Liver (tissue), 8 donors: ENCODE measurements at regions not wholly inside any gene's neighbourhood (a gene's known extent, or its start where the extent isn't known, plus 50 kb on each side); places are given as distances from the start of the nearest gene placed in this dataset.

Experiments used
- DNase-seq: peaks from one replicate; pipeline ENCODE4 v3.0.0-alpha.2; 2017; ENCODE audit warnings: low spot score
- H3K27ac ChIP-seq, 2 donors: one replicate each; pipeline ENCODE4 v1.7.0; 2013; ENCODE audit warnings: inconsistent platforms in 2 of 2, low read length in 2 of 2, control low read depth in 1 of 2, low read depth in 1 of 2, mild to moderate bottlenecking in 1 of 2
- H3K27me3 ChIP-seq, 4 donors: one replicate each; pipeline versions ENCODE4 v1.6.1 to v1.7.0; 2013; ENCODE audit warnings: low read length in 3 of 4, inconsistent platforms in 1 of 4, mild to moderate bottlenecking in 1 of 4, moderate library complexity in 1 of 4; ENCODE audit not compliant: control insufficient read depth in 4 of 4, insufficient read depth in 4 of 4
- H3K36me3 ChIP-seq, 4 donors: one replicate each; pipeline versions ENCODE4 v1.6.1 to v1.7.0; 2013; ENCODE audit warnings: low read length in 3 of 4, mild to moderate bottlenecking in 3 of 4, low read depth in 1 of 4, moderate library complexity in 1 of 4; ENCODE audit not compliant: control insufficient read depth in 4 of 4, insufficient read depth in 3 of 4
- H3K4me1 ChIP-seq, 4 donors: one replicate each; pipeline versions ENCODE4 v1.6.1 to v1.7.0; 2013; ENCODE audit warnings: low read length in 3 of 4, mild to moderate bottlenecking in 3 of 4, moderate library complexity in 1 of 4; ENCODE audit not compliant: control insufficient read depth in 4 of 4, insufficient read depth in 4 of 4
- H3K4me3 ChIP-seq, 3 donors: one replicate each; pipeline versions ENCODE4 v1.6.1 to v1.7.0; 2013; ENCODE audit warnings: low read length in 3 of 3, control low read depth in 1 of 3, low read depth in 1 of 3, mild to moderate bottlenecking in 1 of 3
- H3K9ac ChIP-seq, 2 donors: one replicate each; pipeline ENCODE4 v1.7.0; 2013; ENCODE audit warnings: low read length in 2 of 2, mild to moderate bottlenecking in 2 of 2, moderate library complexity in 2 of 2, control low read depth in 1 of 2, low read depth in 1 of 2
- H3K9me3 ChIP-seq, 4 donors: one replicate each; pipeline versions ENCODE4 v1.6.1 to v1.7.0; 2013; ENCODE audit warnings: low read length in 3 of 4; ENCODE audit not compliant: control insufficient read depth in 4 of 4
- CTCF ChIP-seq: fragments of 150-350 bp; IDR thresholded peaks from 2 replicates; pipeline ENCODE4 v1.5.1; 2017; ENCODE audit warnings: improper control_type of control experiment, low read depth, low read length; ENCODE audit not compliant: missing input control
- EGR1 ChIP-seq, 2 donors: IDR thresholded peaks; 2 replicates each; pipeline ENCODE4 v1.6.1; 2016 to 2018; ENCODE audit warnings: antibody characterized with exemption in 2 of 2, low read depth in 2 of 2
- FOXA1 ChIP-seq: IDR thresholded peaks from 2 replicates; pipeline ENCODE4 v1.6.1; 2016; ENCODE audit warnings: antibody characterized with exemption
- FOXA2 ChIP-seq: IDR thresholded peaks from 2 replicates; pipeline ENCODE4 v1.6.1; 2016; ENCODE audit warnings: antibody characterized with exemption
- GABPA ChIP-seq, 2 donors: IDR thresholded peaks in 1 of 2; conservative IDR thresholded peaks in 1 of 2; 2 replicates each; pipeline ENCODE4 v1.6.1; 2016; ENCODE audit warnings: antibody characterized with exemption in 2 of 2, mild to moderate bottlenecking in 1 of 2, moderate library complexity in 1 of 2
- HNF4A ChIP-seq, 2 donors: conservative IDR thresholded peaks; 2 replicates each; pipeline ENCODE4 v1.6.1; 2016; ENCODE audit warnings: antibody characterized with exemption in 2 of 2, mild to moderate bottlenecking in 2 of 2
- HNF4G ChIP-seq: IDR thresholded peaks from 2 replicates; pipeline ENCODE4 v1.6.1; 2016; ENCODE audit warnings: antibody characterized with exemption
- JUND ChIP-seq, 2 donors: IDR thresholded peaks; 2 replicates each; pipeline ENCODE4 v1.6.1; 2016; ENCODE audit warnings: antibody characterized with exemption in 2 of 2
- NR2F2 ChIP-seq: IDR thresholded peaks from 2 replicates; pipeline ENCODE4 v1.6.1; 2016; ENCODE audit warnings: antibody characterized with exemption
- RAD21 ChIP-seq, 2 donors: IDR thresholded peaks; 2 replicates each; pipeline ENCODE4 v1.6.1; 2016; ENCODE audit warnings: antibody characterized with exemption in 2 of 2, mild to moderate bottlenecking in 2 of 2
- REST ChIP-seq: IDR thresholded peaks from 2 replicates; pipeline ENCODE4 v1.6.1; 2016; ENCODE audit warnings: antibody characterized with exemption, mild to moderate bottlenecking
- RXRA ChIP-seq, 2 donors: IDR thresholded peaks; 2 replicates each; pipeline ENCODE4 v1.6.1; 2017 to 2018; ENCODE audit warnings: antibody characterized with exemption in 2 of 2, mild to moderate bottlenecking in 1 of 2
- SP1 ChIP-seq: IDR thresholded peaks from 2 replicates; pipeline ENCODE4 v1.6.1; 2018; ENCODE audit warnings: antibody characterized with exemption, mild to moderate bottlenecking
- TAF1 ChIP-seq: conservative IDR thresholded peaks from 2 replicates; pipeline ENCODE4 v1.6.1; 2016; ENCODE audit warnings: antibody characterized with exemption, mild to moderate bottlenecking
- YY1 ChIP-seq: IDR thresholded peaks from 2 replicates; pipeline ENCODE4 v1.6.1; 2016; ENCODE audit warnings: antibody characterized with exemption, mild to moderate bottlenecking
- ZBTB33 ChIP-seq: IDR thresholded peaks from 2 replicates; pipeline ENCODE4 v1.6.1; 2016; ENCODE audit warnings: antibody characterized with exemption
- WGBS: extraction: QIAGEN DNeasy Blood & Tissue Kit; methylation state at CpG from one replicate; pipeline ENCODE4 v1.1.7; 2013; 5-methylcytosine and 5-hydroxymethylcytosine counted together
- TF ChIP-seq, protein P1 (sequence below): IDR thresholded peaks from 2 replicates; pipeline ENCODE4 v1.6.1; 2016; ENCODE audit warnings: antibody characterized with exemption
- TF ChIP-seq, protein P2 (sequence below): IDR thresholded peaks from 2 replicates; pipeline ENCODE4 v1.6.1; 2016; ENCODE audit warnings: antibody characterized with exemption
- donor health status: healthy.
- donor health status: healthy.
- donor health status: healthy.
- donor health status: healthy.
- donor health status: healthy.

GRCh38 chr18:47399475-47399874 lies 148.0 kb upstream of the SKOR2 start:
- H3K9ac ChIP-seq: no peak overlapping the region
- no peak overlapping the region for H3K27ac ChIP-seq
- H3K36me3 ChIP-seq: no peaks in the 10 kb centered on the region
- WGBS: 88% methylated on average over 1 of the region's 1 CpG
- H3K27me3 ChIP-seq: no peaks in the 10 kb centered on the region
- H3K4me1 ChIP-seq: no peaks in the 10 kb centered on the region
- H3K4me3 ChIP-seq: no peak overlapping the region
- H3K9me3 ChIP-seq: peaks cover 0 to 3% (median 0%) of the 10 kb centered on the region in 4 donors
- no peak for DNase-seq
- TF ChIP-seq, protein P1, sequence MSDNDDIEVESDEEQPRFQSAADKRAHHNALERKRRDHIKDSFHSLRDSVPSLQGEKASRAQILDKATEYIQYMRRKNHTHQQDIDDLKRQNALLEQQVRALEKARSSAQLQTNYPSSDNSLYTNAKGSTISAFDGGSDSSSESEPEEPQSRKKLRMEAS: no peak
- TF ChIP-seq SP1 (no peak), FOXA1 (no peak), RAD21 (IDR thresholded peaks at IDR 0.05) (no peak), JUND (IDR thresholded peaks at IDR 0.05) (no peak), REST (no peak)

DNA sequence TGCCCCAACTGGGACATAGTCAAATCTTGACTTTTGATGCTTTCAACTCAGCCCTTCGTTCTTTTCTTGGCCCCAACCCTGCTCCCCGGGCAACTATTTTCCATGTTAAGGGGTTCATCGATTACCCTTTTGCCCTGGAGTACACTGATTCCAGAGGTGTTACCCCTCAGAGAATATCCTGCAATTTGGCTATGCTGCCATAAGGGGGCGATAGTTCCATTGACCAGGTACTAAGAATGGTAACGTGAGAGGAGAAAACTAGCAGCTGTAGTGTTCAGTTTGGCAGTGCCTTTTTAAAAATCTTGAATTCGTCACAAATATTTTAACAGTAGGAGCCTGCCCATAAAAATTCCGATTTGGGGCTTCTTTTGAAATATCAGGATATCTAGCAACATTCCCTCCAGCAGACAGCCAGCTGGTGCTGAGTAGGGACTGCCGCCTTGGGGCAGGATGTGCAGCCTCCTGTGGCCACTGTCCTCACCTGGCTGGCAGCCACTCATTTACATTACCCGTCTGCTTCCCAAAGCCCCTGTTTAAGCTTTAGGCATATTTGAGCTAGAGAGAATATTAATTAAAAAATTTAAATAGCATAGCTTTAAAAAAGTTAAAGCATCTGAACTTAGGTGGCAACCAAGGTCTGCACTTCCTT lies 146.3 kb upstream of the SKOR2 start:
- no peak overlapping the region for H3K27ac ChIP-seq
- H3K4me3 ChIP-seq: no peak overlapping the region
- 34% methylated on average over 9 of the region's 9 CpGs for WGBS
- no peaks in the 10 kb centered on the region for H3K36me3 ChIP-seq
- peaks cover 0 to 3% (median 0%) of the 10 kb centered on the region in 4 donors for H3K9me3 ChIP-seq
- no peak overlapping the region for H3K9ac ChIP-seq
- no peak for TF ChIP-seq RXRA (IDR thresholded peaks at IDR 0.05)
- no peak for TF ChIP-seq HNF4G
- TF ChIP-seq GABPA (IDR thresholded peaks at IDR 0.05 in 1 of 2, conservative IDR thresholded peaks at IDR 0.05 in 1 of 2): no peak
- TF ChIP-seq FOXA2: no peak
- TF ChIP-seq, protein P2, sequence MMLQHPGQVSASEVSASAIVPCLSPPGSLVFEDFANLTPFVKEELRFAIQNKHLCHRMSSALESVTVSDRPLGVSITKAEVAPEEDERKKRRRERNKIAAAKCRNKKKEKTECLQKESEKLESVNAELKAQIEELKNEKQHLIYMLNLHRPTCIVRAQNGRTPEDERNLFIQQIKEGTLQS: no peak
- no peak for TF ChIP-seq NR2F2
- TF ChIP-seq RAD21 (IDR thresholded peaks at IDR 0.05): peak in 1 of 2 donors; percentile 18
- TF ChIP-seq JUND (IDR thresholded peaks at IDR 0.05): no peak
- peak; percentile 14 for TF ChIP-seq CTCF
- TF ChIP-seq ZBTB33: no peak
- TF ChIP-seq, protein P1: no peak
- no peak for TF ChIP-seq REST
- no peak for TF ChIP-seq SP1
- no peak for TF ChIP-seq TAF1
- no peak for TF ChIP-seq EGR1 (IDR thresholded peaks at IDR 0.05; ENCODE audit: low read depth in 2 of 2)
- TF ChIP-seq HNF4A (conservative IDR thresholded peaks at IDR 0.05): no peak
- no peak for TF ChIP-seq YY1
- no peaks in the 10 kb centered on the region for H3K27me3 ChIP-seq
- DNase-seq: no peak
- H3K4me1 ChIP-seq: no peaks in the 10 kb centered on the region
